Activated T-helper 9 cell treated with anti-CD3 and anti-CD28 coated beads, Interleukin-2, amount 50 U/mL, for 16 hours (primary cell): ENCODE measurements at regions not wholly inside any gene's neighbourhood (a gene's known extent, or its start where the extent isn't known, plus 50 kb on each side); places are given as distances from the start of the nearest gene placed in this dataset.
"Not testable (repeated sequence)": the region's sequence is repeated elsewhere in the genome, so short reads cannot be mapped to it uniquely, and the experiment has no call there.

Source experiments
- DNase-seq: peaks from one replicate; pipeline ENCODE4 v3.0.0-alpha.2; 2020; ENCODE audit warnings: low read depth

DNA sequence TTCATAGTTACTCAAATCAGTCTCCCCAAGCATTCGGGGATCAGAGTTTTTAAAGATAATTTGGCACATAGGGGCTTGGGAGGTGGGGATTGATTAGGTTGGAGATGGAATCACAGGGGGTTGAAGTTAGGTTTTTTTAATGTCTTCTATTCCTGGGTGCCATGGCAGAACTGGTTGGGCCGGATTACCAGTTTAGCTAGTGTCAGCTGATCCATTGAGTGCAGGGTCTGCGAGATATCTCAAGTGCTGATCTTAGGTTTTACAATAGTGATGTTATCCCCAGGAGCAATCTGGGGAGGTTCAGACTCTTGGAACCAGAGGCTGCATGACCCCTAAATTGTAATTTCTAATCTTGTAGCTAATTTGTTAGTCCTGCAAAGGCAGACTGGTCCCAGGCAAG is 163.5 kb upstream of the ATP10A start:
- DNase-seq: not testable (repeated sequence)

GRCh38 chr15:26024241-26024640 is 161.1 kb upstream of the ATP10A start:
- DNase-seq: no peak

GRCh38 chr15:26023691-26024090 is 160.6 kb upstream of the ATP10A start:
- no peak for DNase-seq

DNA sequence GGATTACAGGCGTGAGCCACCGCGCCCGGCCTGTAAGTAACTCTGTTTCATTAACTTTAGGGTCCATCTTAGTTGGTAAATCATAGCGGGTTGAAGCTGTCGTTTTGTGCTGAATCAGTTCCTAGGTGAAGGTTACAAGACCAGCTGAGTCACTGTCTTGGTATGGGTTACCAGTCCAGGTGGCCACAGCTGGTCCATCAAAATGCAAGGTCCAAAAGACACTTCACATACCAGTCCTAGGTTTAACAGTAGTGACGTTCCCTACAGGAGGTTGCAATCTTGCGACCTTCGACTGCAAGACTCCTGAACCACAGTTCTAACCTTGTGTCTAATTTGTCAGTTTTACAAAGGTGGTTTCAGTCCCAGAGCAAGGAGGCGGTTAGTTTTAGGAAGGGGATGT is 160.1 kb upstream of the ATP10A start:
- DNase-seq: no peak

GRCh38 chr15:26020871-26021270 is 157.7 kb upstream of the ATP10A start:
- no peak for DNase-seq

- no peak for DNase-seq
These were observed 154.5 kb upstream of the ATP10A start for GRCh38 chr15:26017665-26018064.

DNA sequence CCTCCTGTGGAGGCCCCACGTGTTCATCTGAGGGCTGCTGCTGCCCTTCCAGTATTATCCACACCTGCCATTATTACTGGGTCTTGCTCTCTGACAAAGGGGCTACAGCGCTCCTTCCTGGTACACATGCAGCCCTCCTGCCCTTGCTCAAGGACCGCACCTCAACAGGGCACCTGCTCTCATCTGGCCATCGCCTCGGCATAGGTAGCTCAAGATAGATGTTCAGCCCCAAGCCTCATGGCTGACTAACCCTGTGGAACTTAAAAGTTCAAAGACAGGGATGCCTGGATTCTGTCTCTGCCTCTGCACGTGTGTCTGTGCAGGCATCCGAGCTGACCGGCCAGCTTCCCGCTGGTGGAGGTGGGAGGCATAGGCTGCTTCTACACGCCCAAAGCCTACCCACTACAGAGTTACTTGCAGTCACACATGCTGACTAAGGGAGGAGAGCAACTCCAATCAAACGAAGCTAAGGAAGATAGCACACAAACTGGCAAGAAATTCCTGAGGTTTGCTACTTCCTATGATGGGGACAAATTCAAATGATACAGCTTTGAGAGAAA is 152.5 kb upstream of the ATP10A start:
- DNase-seq: no peak

DNA sequence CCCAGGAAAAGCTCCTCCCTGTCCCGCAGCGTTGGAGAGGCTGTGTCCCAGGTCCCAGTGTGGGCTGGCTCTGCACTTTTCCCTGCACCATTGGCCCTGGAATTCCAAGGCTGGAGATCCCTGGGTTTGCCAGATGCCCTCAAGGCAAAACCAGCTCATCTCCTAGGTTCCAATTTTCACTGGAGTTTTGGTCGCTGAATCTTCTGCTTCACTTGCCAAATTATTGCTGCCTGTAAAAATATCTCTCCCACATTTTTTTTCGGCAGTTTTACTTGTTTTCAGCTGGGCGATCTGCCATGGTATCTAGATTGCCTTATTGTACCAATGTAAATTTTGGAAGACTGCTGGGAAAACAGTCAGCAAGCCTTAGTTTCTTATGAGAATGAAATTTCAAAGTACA is 150.9 kb upstream of the ATP10A start:
- no peak for DNase-seq

DNA sequence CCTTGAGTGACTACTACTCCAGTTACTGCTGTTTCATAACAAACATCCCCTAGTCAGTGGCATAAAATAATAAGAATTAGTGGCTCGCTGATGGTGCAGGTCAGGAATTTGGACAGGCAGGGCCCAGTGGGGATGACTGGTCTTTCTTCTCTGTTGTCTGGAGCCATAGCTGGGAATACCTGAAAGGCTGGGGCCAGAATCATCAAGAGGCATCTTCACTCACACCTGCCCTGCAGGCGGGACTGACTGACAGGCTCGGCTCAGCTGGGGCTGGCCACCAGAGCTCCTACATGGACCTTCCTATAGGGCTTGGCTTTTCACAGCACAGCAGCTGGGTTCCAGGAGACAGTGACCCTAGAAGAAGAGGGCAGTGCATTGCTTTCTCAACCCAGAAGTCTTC is 148.8 kb upstream of the ATP10A start:
- no peak for DNase-seq

DNA sequence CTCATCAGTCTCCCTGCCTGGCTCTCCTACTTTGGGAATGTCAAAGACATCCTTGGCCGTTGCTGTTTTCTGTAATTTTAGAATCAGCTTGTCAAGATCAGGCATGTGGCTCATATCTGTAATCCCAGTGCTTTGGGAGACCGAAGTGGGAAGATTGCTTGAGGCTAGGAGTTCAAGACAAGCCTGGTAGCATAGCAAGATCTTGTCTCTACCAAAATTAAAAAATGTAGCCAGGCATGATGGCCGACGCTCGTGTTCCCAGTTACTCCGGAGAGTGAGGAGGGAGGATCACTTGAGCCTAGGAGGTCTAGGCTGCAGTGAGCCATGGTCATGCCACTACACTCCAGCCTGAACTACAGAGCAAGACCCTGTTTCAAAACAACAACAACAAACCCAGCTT is 144.0 kb upstream of the ATP10A start:
- DNase-seq: no peak

DNA sequence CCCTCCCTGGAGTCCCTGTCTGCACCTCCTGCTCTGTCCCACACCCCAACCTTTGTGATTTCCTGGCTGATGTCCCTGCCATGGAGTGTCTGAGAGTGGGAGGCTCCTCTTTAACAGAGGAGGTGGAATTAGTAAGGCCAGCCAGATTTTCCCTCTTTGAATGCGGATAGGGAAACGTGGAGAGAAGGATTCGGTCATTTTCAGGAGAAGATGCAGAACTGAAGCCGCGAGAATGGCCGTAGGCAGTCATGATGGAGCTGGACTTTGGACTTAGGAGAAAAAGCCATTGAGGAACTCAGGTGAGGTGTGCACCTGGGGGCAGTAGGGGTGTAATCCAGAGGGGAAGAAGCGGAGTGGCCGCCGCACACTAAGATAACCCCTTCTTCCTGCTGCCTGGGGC is 138.1 kb upstream of the ATP10A start:
- DNase-seq: no peak

GRCh38 chr15:25993506-25993905 is 130.4 kb upstream of the ATP10A start:
- DNase-seq: no peak

- no peak for DNase-seq
These were observed 127.1 kb upstream of the ATP10A start for GRCh38 chr15:25990220-25990619.

DNA sequence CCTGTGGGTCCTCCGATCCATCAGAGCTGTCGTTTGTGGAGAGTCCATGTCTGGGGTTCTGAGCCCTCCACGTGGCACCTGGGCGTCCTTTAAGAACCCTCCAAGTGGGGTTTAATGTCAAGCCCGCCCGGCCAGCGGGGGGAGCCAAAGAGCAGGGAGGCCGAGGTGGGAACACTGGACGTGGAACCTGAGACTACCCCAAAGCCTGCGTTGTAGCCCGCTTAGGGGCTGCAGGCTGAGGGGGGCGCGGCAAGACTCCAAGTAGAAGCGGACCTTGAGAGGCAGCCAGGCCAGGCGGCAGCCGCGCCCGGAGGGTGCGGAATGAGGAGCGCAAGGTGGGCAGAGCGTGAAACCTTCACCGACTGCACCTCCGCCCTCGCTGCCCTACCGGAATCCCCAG is 126.2 kb upstream of the ATP10A start:
- no peak for DNase-seq

- DNase-seq: not testable (repeated sequence)
These were observed 125.6 kb upstream of the ATP10A start for GRCh38 chr15:25988716-25989115.

DNA sequence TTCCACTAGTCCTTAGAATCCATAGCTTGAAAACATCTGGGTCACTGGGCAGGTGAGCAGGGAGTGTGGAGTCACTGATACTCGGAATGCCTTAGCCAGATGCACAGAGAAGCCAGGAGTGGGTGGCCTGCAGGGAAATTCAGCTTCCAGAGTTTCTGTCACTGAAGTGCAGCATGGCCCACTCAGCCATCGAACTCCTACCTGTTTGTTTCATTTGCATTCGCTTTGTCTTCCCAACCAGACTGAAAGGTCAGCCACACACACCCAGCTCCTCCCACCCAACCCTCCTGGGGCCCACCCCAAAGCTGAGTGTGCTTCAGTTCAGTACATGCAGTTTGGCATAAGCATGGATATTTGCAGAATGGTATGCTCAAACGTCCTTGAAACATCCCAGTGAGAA is 124.5 kb upstream of the ATP10A start:
- DNase-seq: no peak

- DNase-seq: no peak
These were observed 122.0 kb upstream of the ATP10A start for GRCh38 chr15:25985165-25985564.

DNA sequence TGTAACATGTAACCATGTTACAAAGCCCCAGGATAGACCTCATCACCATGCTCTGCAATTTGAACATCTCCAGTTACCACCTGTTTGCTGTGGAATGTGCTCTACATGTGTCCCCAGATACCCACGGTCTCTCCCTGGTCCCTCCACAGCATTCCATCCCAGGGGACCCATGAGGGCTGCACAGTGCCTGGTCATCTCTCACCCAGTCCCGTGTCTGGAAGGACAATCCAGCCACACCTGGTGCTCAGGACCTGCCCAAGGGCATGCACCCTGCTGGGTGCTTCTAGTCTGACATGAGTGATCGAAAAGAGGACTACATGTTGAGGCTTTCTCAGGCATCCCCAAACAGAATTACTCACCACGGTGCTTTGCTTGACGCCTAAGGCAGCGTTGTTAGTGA is 119.6 kb upstream of the ATP10A start:
- no peak for DNase-seq

DNA sequence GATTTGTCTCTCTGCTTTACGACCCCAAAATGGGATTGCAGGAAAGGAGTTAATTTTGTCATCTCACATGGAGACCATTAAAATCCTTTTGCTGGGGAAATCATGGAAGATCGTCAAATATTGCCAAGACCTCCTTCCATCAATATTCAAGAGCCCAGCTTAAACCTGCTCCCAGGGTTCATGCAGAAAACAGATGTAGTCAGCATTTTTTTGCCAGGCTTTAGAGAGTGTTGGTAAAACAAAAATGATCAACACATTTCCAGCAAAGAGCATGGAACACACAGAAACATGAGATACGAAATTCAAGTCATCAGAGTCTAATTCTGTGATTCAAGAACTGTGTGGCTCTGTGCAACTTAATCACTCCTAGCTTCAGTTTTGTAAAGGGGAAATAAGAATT is 118.0 kb upstream of the ATP10A start:
- DNase-seq: no peak

- no peak for DNase-seq
These were observed 109.1 kb upstream of the ATP10A start for GRCh38 chr15:25972141-25972675.

DNA sequence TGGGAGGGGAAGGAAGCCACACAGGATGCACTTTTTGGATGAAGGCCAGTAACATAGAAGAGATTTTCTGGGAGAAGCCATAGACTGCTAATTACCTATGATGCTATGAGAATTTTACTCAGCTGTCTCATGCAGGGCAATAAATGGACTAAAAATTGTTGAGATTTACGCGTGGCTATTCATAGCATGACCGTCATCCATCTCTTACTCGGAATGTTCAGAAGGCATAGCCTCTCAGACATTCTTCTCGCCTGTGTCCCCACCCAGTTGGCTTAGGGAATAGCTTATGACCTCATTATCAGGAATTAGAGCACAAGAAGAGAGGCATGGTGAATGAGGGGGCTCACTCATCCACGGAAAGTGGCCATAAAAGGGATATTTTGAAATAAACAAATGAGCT is 107.9 kb upstream of the ATP10A start:
- no peak for DNase-seq

DNA sequence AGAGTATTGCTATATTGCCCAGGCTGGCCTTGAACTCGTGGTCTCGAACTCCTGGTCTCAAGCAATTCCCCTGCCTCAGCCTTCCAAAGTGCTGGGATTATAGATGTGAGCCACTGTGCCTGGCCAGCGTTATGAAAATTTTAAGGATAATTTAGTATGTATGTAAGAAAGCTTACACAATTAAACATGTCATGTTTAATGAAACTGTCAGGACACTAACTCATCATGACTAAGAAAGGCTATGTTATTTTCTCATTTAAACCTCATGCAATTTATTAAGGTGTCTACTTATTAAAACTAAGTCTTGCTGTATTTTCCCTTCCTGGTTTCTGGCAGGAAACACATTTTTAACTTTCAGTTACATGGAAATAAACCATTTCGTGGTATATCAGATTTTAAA is 106.8 kb upstream of the ATP10A start:
- DNase-seq: no peak

GRCh38 chr15:25967116-25967515 is 104.0 kb upstream of the ATP10A start:
- no peak for DNase-seq

DNA sequence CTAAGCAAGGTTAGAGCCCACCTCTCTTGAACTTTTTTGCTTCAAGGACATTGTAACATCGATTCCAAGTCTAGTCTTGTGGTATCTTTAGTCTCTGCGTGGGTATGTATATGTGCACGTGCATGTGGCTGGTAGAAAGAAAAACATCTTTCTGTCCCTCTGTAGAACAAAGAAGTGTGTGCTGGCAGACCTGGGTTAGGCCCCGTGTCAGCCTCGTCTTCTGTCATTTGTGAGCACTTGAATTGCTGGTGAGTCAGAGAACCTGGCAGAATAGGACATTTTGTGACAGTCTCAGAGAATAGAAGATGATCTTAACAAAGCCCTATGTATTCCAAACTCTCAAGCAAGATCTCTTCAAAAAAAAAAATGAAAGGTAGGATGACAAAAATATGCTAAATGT is 102.2 kb upstream of the ATP10A start:
- no peak for DNase-seq

GRCh38 chr15:25960273-25960672 is 97.1 kb upstream of the ATP10A start:
- no peak for DNase-seq
